ENCODE measurements at regions not wholly inside any gene's neighbourhood (a gene's known extent, or its start where the extent isn't known, plus 50 kb on each side); places are given as distances from the start of the nearest gene placed in this dataset.
"Not testable (repeated sequence)": the region's sequence is repeated elsewhere in the genome, so short reads cannot be mapped to it uniquely, and the experiment has no call there.

GRCh38 chr2:114066186-114066747 lies 176.4 kb downstream of the ACTR3 start:
- DNase-seq = no peak

GRCh38 chr2:114068438-114068837 lies 178.5 kb downstream of the ACTR3 start:
- no peak for DNase-seq

- DNase-seq = no peak
Observed at GRCh38 chr2:114076961-114077360, 187.1 kb downstream of the ACTR3 start.

- no peak for DNase-seq
Observed at GRCh38 chr2:114079366-114080004, 189.6 kb downstream of the ACTR3 start.

GRCh38 chr2:114082731-114083433 lies 193.0 kb downstream of the ACTR3 start:
- DNase-seq = no peak

- no peak for DNase-seq
Observed at GRCh38 chr2:114083717-114084387, 194.0 kb downstream of the ACTR3 start.

- no peak for DNase-seq
Observed at GRCh38 chr2:114085238-114085637, 195.3 kb downstream of the ACTR3 start.

- DNase-seq = no peak
Observed at GRCh38 chr2:114085992-114086391, 196.1 kb downstream of the ACTR3 start.

GRCh38 chr2:114089636-114090319 lies 199.9 kb downstream of the ACTR3 start:
- no peak for DNase-seq

GRCh38 chr2:114091010-114091409 lies 201.1 kb downstream of the ACTR3 start:
- DNase-seq = no peak

GRCh38 chr2:114108249-114108648 lies 218.4 kb downstream of the ACTR3 start:
- no peak for DNase-seq

- DNase-seq = no peak
Observed at GRCh38 chr2:114108824-114109416, 219.0 kb downstream of the ACTR3 start.

GRCh38 chr2:114111329-114111728 lies 221.4 kb downstream of the ACTR3 start:
- DNase-seq = no peak

- no peak for DNase-seq
Observed at GRCh38 chr2:114113518-114113917, 223.6 kb downstream of the ACTR3 start.

- no peak for DNase-seq
Observed at GRCh38 chr2:114118088-114118487, 228.2 kb downstream of the ACTR3 start.

GRCh38 chr2:114119862-114120261 lies 230.0 kb downstream of the ACTR3 start:
- no peak for DNase-seq

GRCh38 chr2:114122930-114123329 lies 233.0 kb downstream of the ACTR3 start:
- DNase-seq = no peak

GRCh38 chr2:114123925-114124324 lies 234.0 kb downstream of the ACTR3 start:
- DNase-seq = no peak

GRCh38 chr2:114127372-114127771 lies 237.5 kb downstream of the ACTR3 start:
- no peak for DNase-seq

GRCh38 chr2:114128263-114128662 lies 238.4 kb downstream of the ACTR3 start:
- DNase-seq = no peak

GRCh38 chr2:114128725-114129124 lies 238.8 kb downstream of the ACTR3 start:
- no peak for DNase-seq

GRCh38 chr2:114132050-114132449 lies 242.2 kb downstream of the ACTR3 start:
- DNase-seq = not testable (repeated sequence)

GRCh38 chr2:114134146-114134545 lies 244.3 kb downstream of the ACTR3 start:
- no peak for DNase-seq

All from dermis blood vessel endothelial cell (primary cell).